ENCODE measurements at regions not wholly inside any gene's neighbourhood (a gene's known extent, or its start where the extent isn't known, plus 50 kb on each side); places are given as distances from the start of the nearest gene placed in this dataset.

GRCh38 chr5:27171761-27172261 lies 133.4 kb upstream of the CDH9 start:
- ChIA-PET CTCF (no interaction called here), POLR2A (ENCODE audit: low non-redundant PET) (no interaction called here)
- DNase-seq (ENCODE audit: low spot score), result no peak
- no peak overlapping the region for H3K27ac ChIP-seq
- TF ChIP-seq, protein P1, sequence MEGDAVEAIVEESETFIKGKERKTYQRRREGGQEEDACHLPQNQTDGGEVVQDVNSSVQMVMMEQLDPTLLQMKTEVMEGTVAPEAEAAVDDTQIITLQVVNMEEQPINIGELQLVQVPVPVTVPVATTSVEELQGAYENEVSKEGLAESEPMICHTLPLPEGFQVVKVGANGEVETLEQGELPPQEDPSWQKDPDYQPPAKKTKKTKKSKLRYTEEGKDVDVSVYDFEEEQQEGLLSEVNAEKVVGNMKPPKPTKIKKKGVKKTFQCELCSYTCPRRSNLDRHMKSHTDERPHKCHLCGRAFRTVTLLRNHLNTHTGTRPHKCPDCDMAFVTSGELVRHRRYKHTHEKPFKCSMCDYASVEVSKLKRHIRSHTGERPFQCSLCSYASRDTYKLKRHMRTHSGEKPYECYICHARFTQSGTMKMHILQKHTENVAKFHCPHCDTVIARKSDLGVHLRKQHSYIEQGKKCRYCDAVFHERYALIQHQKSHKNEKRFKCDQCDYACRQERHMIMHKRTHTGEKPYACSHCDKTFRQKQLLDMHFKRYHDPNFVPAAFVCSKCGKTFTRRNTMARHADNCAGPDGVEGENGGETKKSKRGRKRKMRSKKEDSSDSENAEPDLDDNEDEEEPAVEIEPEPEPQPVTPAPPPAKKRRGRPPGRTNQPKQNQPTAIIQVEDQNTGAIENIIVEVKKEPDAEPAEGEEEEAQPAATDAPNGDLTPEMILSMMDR (conservative IDR thresholded peaks at IDR 0.05; ENCODE audit: low read depth), result no peak

DNA sequence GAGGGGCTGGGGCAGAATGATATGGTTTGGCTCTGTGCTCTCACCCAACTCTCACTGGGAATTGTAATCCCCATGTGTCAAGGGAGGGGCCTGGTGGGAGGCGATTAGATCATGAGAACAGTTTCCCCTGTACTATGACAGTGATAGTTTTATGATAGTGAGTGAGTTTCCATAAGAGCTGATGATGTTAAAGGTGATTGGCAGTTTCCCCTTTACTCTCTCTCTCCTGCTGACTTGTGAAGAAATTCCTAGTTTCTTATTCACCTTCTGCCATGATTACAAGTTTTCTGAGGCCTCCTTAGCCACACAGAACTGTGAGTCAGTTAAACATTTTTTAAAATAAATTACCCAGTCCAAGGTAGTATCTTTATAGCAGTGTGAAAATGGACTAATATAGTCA lies 120.4 kb upstream of the CDH9 start:
- CTCF ChIA-PET, result no interaction called here
- POLR2A ChIA-PET (ENCODE audit: low non-redundant PET), result no interaction called here
- DNase-seq (ENCODE audit: low spot score), result no peak
- TF ChIP-seq, protein P1 (conservative IDR thresholded peaks at IDR 0.05; ENCODE audit: low read depth), result no peak
- H3K27ac ChIP-seq, result no peak overlapping the region

GRCh38 chr5:27158171-27158570 lies 119.8 kb upstream of the CDH9 start:
- H3K27ac ChIP-seq, result no peak overlapping the region
- ChIA-PET CTCF (interaction anchor here (0.6 kb wide), 1 partner anchor 344 kb away, joined by 3 read pairs; no protein-coding TSS in a partner anchor), POLR2A (ENCODE audit: low non-redundant PET) (no interaction called here)
- DNase-seq (ENCODE audit: low spot score), result no peak
- TF ChIP-seq, protein P1 (conservative IDR thresholded peaks at IDR 0.05; ENCODE audit: low read depth), result no peak

- no peak overlapping the region for H3K27ac ChIP-seq
- ChIA-PET CTCF (no interaction called here), POLR2A (ENCODE audit: low non-redundant PET) (no interaction called here)
- TF ChIP-seq, protein P1 (conservative IDR thresholded peaks at IDR 0.05; ENCODE audit: low read depth), result no peak
- DNase-seq (ENCODE audit: low spot score), result peak; percentile 18
Observed at GRCh38 chr5:27144456-27144855, 106.1 kb upstream of the CDH9 start.

- no peak overlapping the region for H3K27ac ChIP-seq
- TF ChIP-seq, protein P1 (conservative IDR thresholded peaks at IDR 0.05; ENCODE audit: low read depth), result no peak
- CTCF ChIA-PET, result no interaction called here
- POLR2A ChIA-PET (ENCODE audit: low non-redundant PET), result no interaction called here
- no peak for DNase-seq (ENCODE audit: low spot score)
Observed at GRCh38 chr5:27140831-27141230, 102.4 kb upstream of the CDH9 start.

DNA sequence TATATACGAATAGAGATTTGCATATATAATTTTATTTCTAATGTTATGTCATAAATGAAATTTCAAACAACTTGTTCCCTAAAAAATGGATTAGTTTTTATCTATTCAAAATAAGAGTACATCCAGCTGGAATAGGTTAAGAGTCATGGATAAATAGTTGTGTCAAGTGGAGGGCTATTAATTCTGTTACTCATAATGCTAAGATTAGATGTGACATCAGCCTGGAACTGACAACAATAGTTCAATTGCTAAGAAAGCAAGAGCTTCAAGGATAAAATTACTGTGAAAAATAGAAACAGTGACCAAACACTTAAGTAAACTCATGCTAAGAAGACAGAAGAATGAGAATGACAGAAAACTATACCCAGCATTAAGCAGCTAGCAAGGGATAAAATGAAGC lies 92.2 kb upstream of the CDH9 start:
- CTCF ChIA-PET, result no interaction called here

More for the DNA sequence above, 92.2 kb upstream of the CDH9 start:
- peak; percentile 1 for DNase-seq (ENCODE audit: low spot score)
- POLR2A ChIA-PET (ENCODE audit: low non-redundant PET), result no interaction called here
- TF ChIP-seq, protein P1 (conservative IDR thresholded peaks at IDR 0.05; ENCODE audit: low read depth), result no peak
- H3K27ac ChIP-seq, result no peak overlapping the region
